Stimulated activated naive B cell treated with anti-CD40 and anti-IgM and Interleukin-4, amounts not matched to agents 10 μg/mL and 1 μg/mL and 100 μg/mL, for 72 hours (primary cell): ENCODE measurements at regions not wholly inside any gene's neighbourhood (a gene's known extent, or its start where the extent isn't known, plus 50 kb on each side); places are given as distances from the start of the nearest gene placed in this dataset.

ENCODE experiments used
- ATAC-seq, 2 donors: fragments of 150-1000 bp; cut with Tn5 transposase; replicated peaks; 2 replicates each; pipeline ENCODE4 v1.10.0; 2021; ENCODE audit warnings: moderate library complexity in 1 of 2
- DNase-seq: peaks from one replicate; pipeline ENCODE4 v3.0.0; 2021
- H3K27ac Mint-ChIP-seq: one replicate; pipeline ENCODE4 v1.8.0; 2022; ENCODE audit warnings: mild to moderate bottlenecking, mixed read lengths
- H3K27me3 Mint-ChIP-seq, 2 donors: one replicate each; pipeline ENCODE4 v1.8.0; 2022; ENCODE audit warnings: mixed read lengths in 2 of 2
- H3K36me3 Mint-ChIP-seq, 2 donors: one replicate each; pipeline ENCODE4 v1.8.0; 2022; ENCODE audit warnings: mixed read lengths in 2 of 2, mild to moderate bottlenecking in 1 of 2
- H3K4me1 Mint-ChIP-seq, 2 donors: one replicate each; pipeline ENCODE4 v1.8.0; 2022; ENCODE audit warnings: mixed read lengths in 2 of 2, mild to moderate bottlenecking in 1 of 2
- H3K4me3 Mint-ChIP-seq, 2 donors: one replicate each; pipeline ENCODE4 v1.8.0; 2022; ENCODE audit warnings: mild to moderate bottlenecking in 2 of 2, mixed read lengths in 2 of 2, moderate library complexity in 1 of 2
- H3K9me3 Mint-ChIP-seq, 2 donors: one replicate each; pipeline ENCODE4 v1.8.0; 2022; ENCODE audit warnings: mixed read lengths in 2 of 2, mild to moderate bottlenecking in 1 of 2

- ATAC-seq: peak; percentile 36 to 39
- Mint-ChIP-seq H3K27ac (no peak overlapping the region), H3K36me3 (peaks cover 1 to 7% of the 10 kb centered on the region in 2 donors), H3K9me3 (peaks cover 0 to 1% of the 10 kb centered on the region in 2 donors), H3K27me3 (no peaks in the 10 kb centered on the region), H3K4me3 (no peak overlapping the region), H3K4me1 (peaks cover 24 to 32% of the 10 kb centered on the region in 2 donors)
- DNase-seq: peak; percentile 50
These were observed 50.6 kb upstream of the MRPS6 start for GRCh38 chr21:34022627-34023335.

- peaks cover 31 to 43% of the 10 kb centered on the region in 2 donors for H3K4me1 Mint-ChIP-seq
- ATAC-seq: no peak
- no peak overlapping the region for H3K4me3 Mint-ChIP-seq
These were observed 51.7 kb upstream of the MRPS6 start for GRCh38 chr21:34021726-34022125.

GRCh38 chr21:34020983-34021553, 52.3 kb upstream of the MRPS6 start:
- H3K27me3 Mint-ChIP-seq: no peaks in the 10 kb centered on the region
- peaks cover 31 to 43% of the 10 kb centered on the region in 2 donors for H3K4me1 Mint-ChIP-seq
- peaks cover 3 to 9% of the 10 kb centered on the region in 2 donors for H3K36me3 Mint-ChIP-seq
- DNase-seq (no peak), ATAC-seq (no peak)
- H3K27ac Mint-ChIP-seq: peak overlapping the region; percentile 95
- H3K9me3 Mint-ChIP-seq: peaks cover 0 to 4% of the 10 kb centered on the region in 2 donors
- peak overlapping the region in 1 of 2 donors; percentile 75 for H3K4me3 Mint-ChIP-seq

More at GRCh38 chr21:34021726-34022125, 51.7 kb upstream of the MRPS6 start:
- DNase-seq: no peak
- Mint-ChIP-seq H3K27ac (no peak overlapping the region), H3K36me3 (peaks cover 3 to 9% of the 10 kb centered on the region in 2 donors), H3K27me3 (no peaks in the 10 kb centered on the region), H3K9me3 (peaks cover 0 to 4% of the 10 kb centered on the region in 2 donors)

- Mint-ChIP-seq H3K4me3 (peak overlapping the region; percentile 60 to 75), H3K4me1 (peaks cover 29 to 43% of the 10 kb centered on the region in 2 donors), H3K27me3 (no peaks in the 10 kb centered on the region), H3K27ac (peak overlapping the region; percentile 95), H3K36me3 (peaks cover 7 to 9% of the 10 kb centered on the region in 2 donors), H3K9me3 (peaks cover 0 to 7% of the 10 kb centered on the region in 2 donors)
- ATAC-seq (peak; percentile 69 to 73), DNase-seq (peak; percentile 65)
These were observed 53.2 kb upstream of the MRPS6 start for GRCh38 chr21:34020005-34020847.

GRCh38 chr21:34019402-34019801, 54.0 kb upstream of the MRPS6 start:
- H3K4me1 Mint-ChIP-seq: peaks cover 29 to 43% of the 10 kb centered on the region in 2 donors
- no peak for ATAC-seq
- H3K27ac Mint-ChIP-seq: peak overlapping the region; percentile 95
- peak overlapping the region; percentile 6 to 26 for H3K4me3 Mint-ChIP-seq
- peaks cover 10 to 13% of the 10 kb centered on the region in 2 donors for H3K36me3 Mint-ChIP-seq
- H3K27me3 Mint-ChIP-seq: no peaks in the 10 kb centered on the region
- H3K9me3 Mint-ChIP-seq: peaks cover 4 to 12% of the 10 kb centered on the region in 2 donors
- no peak for DNase-seq

GRCh38 chr21:34018910-34019309, 54.5 kb upstream of the MRPS6 start:
- ATAC-seq (no peak), DNase-seq (no peak)
- no peaks in the 10 kb centered on the region for H3K27me3 Mint-ChIP-seq
- H3K4me3 Mint-ChIP-seq: peak overlapping the region; percentile 2 to 33
- peaks cover 4 to 12% of the 10 kb centered on the region in 2 donors for H3K9me3 Mint-ChIP-seq
- peaks cover 29 to 43% of the 10 kb centered on the region in 2 donors for H3K4me1 Mint-ChIP-seq
- peaks cover 10 to 13% of the 10 kb centered on the region in 2 donors for H3K36me3 Mint-ChIP-seq
- peak overlapping the region; percentile 31 for H3K27ac Mint-ChIP-seq

- DNase-seq (no peak), ATAC-seq (no peak)
- H3K36me3 Mint-ChIP-seq: peaks cover 10 to 13% of the 10 kb centered on the region in 2 donors
- peaks cover 4 to 12% of the 10 kb centered on the region in 2 donors for H3K9me3 Mint-ChIP-seq
- H3K27ac Mint-ChIP-seq: peak overlapping the region; percentile 82
- no peaks in the 10 kb centered on the region for H3K27me3 Mint-ChIP-seq
- peaks cover 29 to 43% of the 10 kb centered on the region in 2 donors for H3K4me1 Mint-ChIP-seq
- peak overlapping the region; percentile 21 to 59 for H3K4me3 Mint-ChIP-seq
These were observed 55.2 kb upstream of the MRPS6 start for GRCh38 chr21:34018185-34018584.

GRCh38 chr21:34017039-34017961, 56.1 kb upstream of the MRPS6 start:
- Mint-ChIP-seq H3K27me3 (no peaks in the 10 kb centered on the region), H3K4me1 (peaks cover 28 to 43% of the 10 kb centered on the region in 2 donors), H3K9me3 (peaks cover 4 to 14% of the 10 kb centered on the region in 2 donors), H3K27ac (peak overlapping the region; percentile 82), H3K4me3 (peak overlapping the region; percentile 21 to 59), H3K36me3 (peaks cover 11 to 14% of the 10 kb centered on the region in 2 donors)
- DNase-seq: no peak
- ATAC-seq: peak; percentile 28 to 44

- H3K9me3 Mint-ChIP-seq: peaks cover 4 to 20% of the 10 kb centered on the region in 2 donors
- peaks cover 12 to 13% of the 10 kb centered on the region in 2 donors for H3K36me3 Mint-ChIP-seq
- ATAC-seq (no peak), DNase-seq (no peak)
- H3K27ac Mint-ChIP-seq: no peak overlapping the region
- H3K4me1 Mint-ChIP-seq: peaks cover 6 to 15% of the 10 kb centered on the region in 2 donors
- H3K4me3 Mint-ChIP-seq: no peak overlapping the region
- no peaks in the 10 kb centered on the region for H3K27me3 Mint-ChIP-seq
These were observed 60.7 kb upstream of the MRPS6 start for GRCh38 chr21:34012640-34013039.

- DNase-seq: no peak
- Mint-ChIP-seq H3K4me3 (no peak overlapping the region), H3K27ac (no peak overlapping the region), H3K27me3 (no peaks in the 10 kb centered on the region), H3K9me3 (peaks cover 4 to 19% of the 10 kb centered on the region in 2 donors), H3K4me1 (peaks cover 0 to 5% of the 10 kb centered on the region in 2 donors), H3K36me3 (peaks cover 12% of the 10 kb centered on the region in 2 donors)
- ATAC-seq: no peak
These were observed 61.7 kb upstream of the MRPS6 start for GRCh38 chr21:34011660-34012059.

- peaks cover 5 to 8% of the 10 kb centered on the region in 2 donors for H3K36me3 Mint-ChIP-seq
- H3K4me3 Mint-ChIP-seq: no peak overlapping the region
- ATAC-seq (no peak), DNase-seq (no peak)
- no peaks in the 10 kb centered on the region for H3K27me3 Mint-ChIP-seq
- peaks cover 0 to 11% of the 10 kb centered on the region in 2 donors for H3K9me3 Mint-ChIP-seq
- H3K4me1 Mint-ChIP-seq: peaks cover 0 to 5% of the 10 kb centered on the region in 2 donors
- no peak overlapping the region for H3K27ac Mint-ChIP-seq
These were observed 64.2 kb upstream of the MRPS6 start for GRCh38 chr21:34009193-34009592.

GRCh38 chr21:34008618-34009017, 64.8 kb upstream of the MRPS6 start:
- Mint-ChIP-seq H3K4me3 (no peak overlapping the region), H3K27ac (no peak overlapping the region), H3K27me3 (no peaks in the 10 kb centered on the region), H3K36me3 (peaks cover 5 to 8% of the 10 kb centered on the region in 2 donors), H3K9me3 (peaks cover 6 to 11% of the 10 kb centered on the region in 2 donors), H3K4me1 (peaks cover 0 to 5% of the 10 kb centered on the region in 2 donors)
- no peak for DNase-seq
- no peak for ATAC-seq

- Mint-ChIP-seq H3K27me3 (no peaks in the 10 kb centered on the region), H3K36me3 (peaks cover 3 to 4% of the 10 kb centered on the region in 2 donors), H3K9me3 (peaks cover 5 to 6% of the 10 kb centered on the region in 2 donors), H3K27ac (no peak overlapping the region), H3K4me3 (no peak overlapping the region), H3K4me1 (peaks cover 0 to 5% of the 10 kb centered on the region in 2 donors)
- no peak for ATAC-seq
- no peak for DNase-seq
These were observed 66.7 kb upstream of the MRPS6 start for GRCh38 chr21:34006611-34007168.
